ENCODE measurements at regions not wholly inside any gene's neighbourhood (a gene's known extent, or its start where the extent isn't known, plus 50 kb on each side); places are given as distances from the start of the nearest gene placed in this dataset.

GRCh38 chr6:170062915-170063241 is 228.0 kb downstream of the DLL1 start:
- no peak for DNase-seq
- H3K9me3 ChIP-seq, result no peaks in the 10 kb centered on the region
- TF ChIP-seq PBX3 (IDR thresholded peaks at IDR 0.05) (no peak), ELF1 (IDR thresholded peaks at IDR 0.05) (no peak), USF1 (IDR thresholded peaks at IDR 0.05; ENCODE audit: borderline replicate concordance, low read depth) (no peak), CTCF (IDR thresholded peaks at IDR 0.05) (no peak), FOXJ3 (CRISPR knock-in tag; IDR thresholded peaks at IDR 0.05) (no peak), MEF2A (IDR thresholded peaks at IDR 0.05; ENCODE audit: borderline replicate concordance, low read depth) (no peak)
- no peaks in the 10 kb centered on the region for H3K9me2 ChIP-seq
- H3K9ac ChIP-seq, result no peak overlapping the region
- H3K4me1 ChIP-seq (ENCODE audit: control insufficient read depth in 1 of 2, insufficient read depth in 2 of 2, low read depth in 1 of 2, low read length in 1 of 2), result no peaks in the 10 kb centered on the region
- H3K27ac ChIP-seq (ENCODE audit: low read depth in 2 of 2, low read length in 1 of 2), result no peak overlapping the region
- POLR2A ChIA-PET, result no interaction called here
- no peaks in the 10 kb centered on the region for H3K79me2 ChIP-seq (ENCODE audit: insufficient read depth)
- no peaks in the 10 kb centered on the region for H3K27me3 ChIP-seq (ENCODE audit: insufficient read depth)
- WGBS (ENCODE audit: low lambda C conversion rate), result 63% methylated on average over 6 of the region's 12 CpGs
- H3K4me3 ChIP-seq (ENCODE audit: low read depth in 2 of 2, low read length in 1 of 2), result no peak overlapping the region
- CTCF ChIA-PET, result interaction anchor here (0.6 to 0.9 kb wide), 3 partner anchors 11 to 469 kb away, joined by 3 read pairs; no protein-coding TSS in a partner anchor
- H4K20me1 ChIP-seq (ENCODE audit: insufficient read depth), result no peaks in the 10 kb centered on the region
- H3F3A ChIP-seq (replicated peaks; ENCODE audit: insufficient read depth), result no peaks in the 10 kb centered on the region
- H2AFZ ChIP-seq (ENCODE audit: low read depth), result no peak overlapping the region
- no peaks in the 10 kb centered on the region for H3K36me3 ChIP-seq (replicated peaks in 1 of 2; ENCODE audit: control insufficient read depth in 1 of 2, insufficient read depth in 2 of 2, low read length in 1 of 2)
- no peak overlapping the region for H3K4me2 ChIP-seq

GRCh38 chr6:170062209-170062914 is 228.5 kb downstream of the DLL1 start:
- WGBS (ENCODE audit: low lambda C conversion rate), result 64% methylated on average over 6 of the region's 15 CpGs
- TF ChIP-seq EZH2phosphoT487 (IDR thresholded peaks at IDR 0.05; ENCODE audit: borderline replicate concordance, low read depth) (no peak), CHD2 (IDR thresholded peaks at IDR 0.05; ENCODE audit: low read length, partially characterized antibody) (no peak), NFIC (IDR thresholded peaks at IDR 0.05; ENCODE audit: borderline replicate concordance) (no peak), FOSL2 (IDR thresholded peaks at IDR 0.05; ENCODE audit: borderline replicate concordance, low read depth) (no peak), SMC3 (IDR thresholded peaks at IDR 0.05; ENCODE audit: low read depth, low read length) (no peak), ELF1 (IDR thresholded peaks at IDR 0.05) (no peak), GATA2 (CRISPR knock-in tag; IDR thresholded peaks at IDR 0.05) (no peak), MEF2A (IDR thresholded peaks at IDR 0.05; ENCODE audit: borderline replicate concordance, low read depth) (no peak), TAF1 (IDR thresholded peaks at IDR 0.05; ENCODE audit: borderline replicate concordance, low read depth, low read length) (no peak), YY1 (IDR thresholded peaks at IDR 0.05; ENCODE audit: low read depth) (no peak), EP300 (IDR thresholded peaks at IDR 0.05; ENCODE audit: borderline replicate concordance in 1 of 2, low read depth in 1 of 2, low read length in 1 of 2) (no peak), USF2 (IDR thresholded peaks at IDR 0.05; ENCODE audit: borderline replicate concordance, low read depth, low read length) (no peak), POLR2AphosphoS5 (IDR thresholded peaks at IDR 0.05; ENCODE audit: low read depth, low read length) (no peak), RXRA (IDR thresholded peaks at IDR 0.05; ENCODE audit: borderline replicate concordance, low read depth) (no peak), GABPA (IDR thresholded peaks at IDR 0.05; ENCODE audit: low read depth) (no peak), RFX5 (IDR thresholded peaks at IDR 0.05; ENCODE audit: low read length) (no peak), RCOR1 (IDR thresholded peaks at IDR 0.05; ENCODE audit: low read length) (no peak)
- TF ChIP-seq, protein P1, sequence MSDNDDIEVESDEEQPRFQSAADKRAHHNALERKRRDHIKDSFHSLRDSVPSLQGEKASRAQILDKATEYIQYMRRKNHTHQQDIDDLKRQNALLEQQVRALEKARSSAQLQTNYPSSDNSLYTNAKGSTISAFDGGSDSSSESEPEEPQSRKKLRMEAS (IDR thresholded peaks at IDR 0.05; ENCODE audit: low read depth), result no peak
- TF ChIP-seq, protein P2, sequence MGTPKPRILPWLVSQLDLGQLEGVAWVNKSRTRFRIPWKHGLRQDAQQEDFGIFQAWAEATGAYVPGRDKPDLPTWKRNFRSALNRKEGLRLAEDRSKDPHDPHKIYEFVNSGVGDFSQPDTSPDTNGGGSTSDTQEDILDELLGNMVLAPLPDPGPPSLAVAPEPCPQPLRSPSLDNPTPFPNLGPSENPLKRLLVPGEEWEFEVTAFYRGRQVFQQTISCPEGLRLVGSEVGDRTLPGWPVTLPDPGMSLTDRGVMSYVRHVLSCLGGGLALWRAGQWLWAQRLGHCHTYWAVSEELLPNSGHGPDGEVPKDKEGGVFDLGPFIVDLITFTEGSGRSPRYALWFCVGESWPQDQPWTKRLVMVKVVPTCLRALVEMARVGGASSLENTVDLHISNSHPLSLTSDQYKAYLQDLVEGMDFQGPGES (IDR thresholded peaks at IDR 0.05; ENCODE audit: low read depth, low read length), result no peak
- POLR2A ChIA-PET, result no interaction called here
- Histone ChIP-seq H3K4me3 (ENCODE audit: low read depth in 2 of 2, low read length in 1 of 2) (no peak overlapping the region), H3K9me3 (no peaks in the 10 kb centered on the region), H4K20me1 (ENCODE audit: insufficient read depth) (no peaks in the 10 kb centered on the region), H3K36me3 (replicated peaks in 1 of 2; ENCODE audit: control insufficient read depth in 1 of 2, insufficient read depth in 2 of 2, low read length in 1 of 2) (no peaks in the 10 kb centered on the region), H3K27ac (ENCODE audit: low read depth in 2 of 2, low read length in 1 of 2) (no peak overlapping the region), H3K27me3 (ENCODE audit: insufficient read depth) (no peaks in the 10 kb centered on the region), H3K9ac (no peak overlapping the region), H3K79me2 (ENCODE audit: insufficient read depth) (no peaks in the 10 kb centered on the region), H3F3A (replicated peaks; ENCODE audit: insufficient read depth) (no peaks in the 10 kb centered on the region), H2AFZ (ENCODE audit: low read depth) (no peak overlapping the region), H3K9me2 (no peaks in the 10 kb centered on the region), H3K4me2 (no peak overlapping the region), H3K4me1 (ENCODE audit: control insufficient read depth in 1 of 2, insufficient read depth in 2 of 2, low read depth in 1 of 2, low read length in 1 of 2) (no peaks in the 10 kb centered on the region)
- CTCF ChIA-PET, result interaction anchor here (0.9 kb wide), 1 partner anchor 231 kb away, joined by 3 read pairs; no protein-coding TSS in a partner anchor
- DNase-seq, result no peak

All from SK-N-SH (cell line).